ENCODE measurements at regions not wholly inside any gene's neighbourhood (a gene's known extent, or its start where the extent isn't known, plus 50 kb on each side); places are given as distances from the start of the nearest gene placed in this dataset.

DNA sequence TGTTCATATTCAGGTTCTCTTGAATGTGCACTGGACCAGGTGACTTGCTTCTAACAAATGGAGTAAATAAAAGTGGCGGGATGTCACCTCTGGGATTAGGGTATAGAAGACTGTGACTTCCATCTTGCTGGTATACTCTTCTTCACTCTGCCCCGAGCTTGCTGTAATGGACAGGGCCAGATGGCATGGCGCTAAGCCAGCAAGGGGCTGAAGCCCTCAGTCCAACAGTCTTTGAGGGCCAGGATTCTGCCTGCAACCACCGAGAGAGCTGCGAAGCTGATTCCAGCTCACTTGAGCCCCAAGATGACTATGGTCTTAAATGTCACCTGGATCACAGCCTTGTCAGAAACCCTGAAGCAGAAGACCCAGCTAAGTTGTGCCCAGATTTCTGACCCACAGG is 600.0 kb downstream of the FGF9 start:
- Mint-ChIP-seq H3K4me3 (no peak overlapping the region), H3K27me3 (ENCODE audit: low read depth) (no peaks in the 10 kb centered on the region), H3K4me1 (ENCODE audit: low read depth) (peaks cover 4% of the 10 kb centered on the region), H3K9me3 (no peaks in the 10 kb centered on the region), H3K36me3 (ENCODE audit: insufficient read depth) (no peaks in the 10 kb centered on the region)
- DNase-seq (no peak), ATAC-seq (no peak)

DNA sequence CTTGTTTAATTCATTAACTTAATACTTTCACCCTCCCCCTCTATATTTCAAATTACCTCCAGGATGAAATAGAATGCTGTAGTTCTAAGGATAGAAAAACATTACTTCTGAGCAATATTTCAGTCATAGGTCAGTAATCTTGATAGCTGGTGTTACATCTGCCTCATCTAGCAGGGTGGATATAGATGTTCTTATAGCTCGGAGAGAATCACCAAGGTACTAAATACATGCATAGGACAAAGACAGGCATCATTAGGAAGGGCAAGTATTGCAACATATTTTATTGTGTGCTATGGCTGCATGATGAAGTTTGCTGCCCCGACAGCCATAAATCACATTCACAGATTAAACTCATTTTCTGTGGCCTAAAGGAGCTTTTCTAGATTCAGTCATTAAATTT is 601.0 kb downstream of the FGF9 start:
- Mint-ChIP-seq H3K36me3 (ENCODE audit: insufficient read depth) (no peaks in the 10 kb centered on the region), H3K4me1 (ENCODE audit: low read depth) (peaks cover 4% of the 10 kb centered on the region), H3K4me3 (no peak overlapping the region), H3K27me3 (ENCODE audit: low read depth) (no peaks in the 10 kb centered on the region), H3K9me3 (no peaks in the 10 kb centered on the region)
- ATAC-seq: no peak
- no peak for DNase-seq

DNA sequence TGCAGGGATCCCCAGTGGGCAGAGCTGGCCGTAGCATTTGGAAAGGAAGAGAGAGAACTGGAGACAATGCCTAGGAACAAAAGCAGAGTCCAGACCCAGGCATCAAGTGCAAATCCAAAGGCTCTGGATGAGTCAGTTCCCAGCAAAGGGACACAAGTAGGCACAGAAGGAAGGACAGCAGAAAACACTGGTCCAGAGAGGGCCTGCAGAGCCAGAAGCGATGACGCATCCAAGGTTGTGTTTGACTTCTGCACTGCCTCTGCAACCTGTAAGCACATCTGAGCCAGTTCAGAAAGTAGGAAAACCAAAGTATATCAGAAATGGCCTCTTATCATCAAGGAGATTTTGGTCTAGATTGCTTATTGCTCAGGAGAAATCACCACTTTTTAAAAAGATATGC is 604.5 kb downstream of the FGF9 start:
- H3K27me3 Mint-ChIP-seq (ENCODE audit: low read depth): no peaks in the 10 kb centered on the region

DNA sequence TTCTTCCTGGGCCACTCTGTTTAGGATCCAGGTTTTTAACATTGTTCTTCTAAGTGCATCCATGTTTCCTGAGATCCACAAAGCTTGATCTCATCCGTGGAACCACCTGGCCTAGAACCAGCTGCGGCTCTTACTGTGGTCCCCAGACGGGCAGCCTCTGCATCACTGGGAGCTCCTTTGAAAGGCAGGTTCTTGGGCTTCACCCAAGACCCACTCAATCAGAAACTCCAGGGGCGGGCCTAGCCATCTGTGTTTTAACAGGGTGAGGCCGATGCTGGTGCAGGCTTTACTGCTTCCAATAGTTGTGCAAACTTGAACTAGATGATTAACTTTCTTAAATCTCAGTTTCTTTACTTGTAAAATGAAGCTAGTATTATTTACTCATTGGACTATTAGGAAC is 605.7 kb downstream of the FGF9 start:
- H3K27me3 Mint-ChIP-seq (ENCODE audit: low read depth): no peaks in the 10 kb centered on the region
- H3K9me3 Mint-ChIP-seq: no peaks in the 10 kb centered on the region
- H3K4me3 Mint-ChIP-seq: no peak overlapping the region
- DNase-seq (no peak), ATAC-seq (no peak)
- peaks cover 10% of the 10 kb centered on the region for H3K4me1 Mint-ChIP-seq (ENCODE audit: low read depth)
- no peaks in the 10 kb centered on the region for H3K36me3 Mint-ChIP-seq (ENCODE audit: insufficient read depth)

More for the DNA sequence above, 604.5 kb downstream of the FGF9 start:
- Mint-ChIP-seq H3K9me3 (no peaks in the 10 kb centered on the region), H3K36me3 (ENCODE audit: insufficient read depth) (no peaks in the 10 kb centered on the region), H3K4me1 (ENCODE audit: low read depth) (peaks cover 10% of the 10 kb centered on the region), H3K4me3 (no peak overlapping the region)
- DNase-seq: no peak
- no peak for ATAC-seq

DNA sequence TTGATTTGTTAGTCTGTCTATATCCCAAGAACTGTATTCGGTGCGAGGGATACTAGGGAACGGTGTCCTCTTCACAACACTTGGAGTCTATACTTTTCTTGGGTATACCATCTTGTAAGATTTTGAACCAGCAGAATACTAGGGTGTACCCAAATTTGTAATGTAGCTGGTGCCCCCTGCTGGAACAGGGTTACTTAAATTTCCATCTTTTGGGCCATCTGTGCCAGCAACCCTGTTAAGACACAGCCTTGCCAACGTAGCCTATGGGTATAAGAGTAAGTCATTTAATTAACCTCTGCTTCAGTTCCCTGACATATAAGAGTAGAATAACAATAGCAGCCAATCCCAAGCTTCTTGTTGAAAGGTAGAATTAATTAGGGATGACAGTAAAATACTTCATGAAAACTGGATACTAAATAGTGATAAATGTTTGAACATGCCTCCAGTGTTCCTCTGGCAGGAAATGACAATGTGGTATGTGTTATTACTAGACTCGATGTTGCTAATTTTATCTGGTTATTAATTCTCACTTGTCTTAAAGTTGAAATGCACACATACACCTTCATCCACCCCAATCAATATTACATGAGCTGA is 607.6 kb downstream of the FGF9 start:
- Mint-ChIP-seq H3K4me1 (ENCODE audit: low read depth) (peaks cover 6% of the 10 kb centered on the region), H3K9me3 (no peaks in the 10 kb centered on the region), H3K36me3 (ENCODE audit: insufficient read depth) (no peaks in the 10 kb centered on the region), H3K27me3 (ENCODE audit: low read depth) (peaks cover 2% of the 10 kb centered on the region), H3K4me3 (no peak overlapping the region)
- DNase-seq (peak; percentile 66), ATAC-seq (peak in 1 of 2 donors; percentile 79)

DNA sequence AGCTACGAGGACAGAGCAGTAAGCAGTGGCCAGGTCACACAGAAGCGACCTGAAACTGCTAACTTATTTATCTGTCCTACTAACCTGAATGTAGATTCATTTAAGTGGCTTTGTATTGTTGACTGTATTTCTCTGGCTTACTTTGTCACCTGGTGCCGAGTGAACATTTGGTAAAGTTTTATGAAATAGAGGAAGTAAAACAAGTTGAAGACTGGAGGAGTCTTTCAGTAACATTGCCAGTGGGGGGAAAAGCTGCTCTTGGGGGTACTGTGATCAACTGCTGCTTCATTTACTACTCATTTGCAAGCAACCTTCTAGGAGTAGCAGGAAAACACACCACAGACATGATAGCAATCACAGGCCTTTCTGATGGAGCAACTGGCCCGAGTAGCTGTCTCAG is 615.0 kb downstream of the FGF9 start:
- Mint-ChIP-seq H3K27me3 (ENCODE audit: low read depth) (peaks cover 8% of the 10 kb centered on the region), H3K36me3 (ENCODE audit: insufficient read depth) (no peaks in the 10 kb centered on the region)

DNA sequence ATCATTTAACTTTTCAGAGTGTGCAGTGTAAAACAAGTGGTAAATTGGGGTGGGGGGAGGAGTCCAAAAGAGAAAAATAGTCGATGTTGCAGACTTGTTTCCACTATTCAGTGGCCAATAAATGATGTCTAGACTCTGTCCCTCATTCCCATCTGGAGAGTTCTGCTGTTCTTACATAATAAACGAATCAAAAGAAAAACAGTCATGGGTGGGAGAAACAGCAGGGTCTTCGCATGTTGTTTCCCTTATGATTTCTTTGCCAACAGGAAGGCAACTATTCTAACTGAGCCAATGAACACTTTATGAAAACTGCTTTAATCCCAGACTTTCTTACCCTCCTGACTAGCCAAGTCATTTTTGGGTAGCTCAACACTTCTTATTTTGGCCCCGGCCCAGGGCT is 615.5 kb downstream of the FGF9 start:
- ATAC-seq (no peak), DNase-seq (no peak)
- H3K9me3 Mint-ChIP-seq: no peaks in the 10 kb centered on the region
- H3K4me1 Mint-ChIP-seq (ENCODE audit: low read depth): no peaks in the 10 kb centered on the region
- H3K36me3 Mint-ChIP-seq (ENCODE audit: insufficient read depth): no peaks in the 10 kb centered on the region
- no peak overlapping the region for H3K4me3 Mint-ChIP-seq
- H3K27me3 Mint-ChIP-seq (ENCODE audit: low read depth): peaks cover 9% of the 10 kb centered on the region

More for the DNA sequence above, 615.0 kb downstream of the FGF9 start:
- no peak for DNase-seq
- H3K4me3 Mint-ChIP-seq: no peak overlapping the region
- no peak for ATAC-seq
- H3K9me3 Mint-ChIP-seq: no peaks in the 10 kb centered on the region
- H3K4me1 Mint-ChIP-seq (ENCODE audit: low read depth): no peaks in the 10 kb centered on the region

DNA sequence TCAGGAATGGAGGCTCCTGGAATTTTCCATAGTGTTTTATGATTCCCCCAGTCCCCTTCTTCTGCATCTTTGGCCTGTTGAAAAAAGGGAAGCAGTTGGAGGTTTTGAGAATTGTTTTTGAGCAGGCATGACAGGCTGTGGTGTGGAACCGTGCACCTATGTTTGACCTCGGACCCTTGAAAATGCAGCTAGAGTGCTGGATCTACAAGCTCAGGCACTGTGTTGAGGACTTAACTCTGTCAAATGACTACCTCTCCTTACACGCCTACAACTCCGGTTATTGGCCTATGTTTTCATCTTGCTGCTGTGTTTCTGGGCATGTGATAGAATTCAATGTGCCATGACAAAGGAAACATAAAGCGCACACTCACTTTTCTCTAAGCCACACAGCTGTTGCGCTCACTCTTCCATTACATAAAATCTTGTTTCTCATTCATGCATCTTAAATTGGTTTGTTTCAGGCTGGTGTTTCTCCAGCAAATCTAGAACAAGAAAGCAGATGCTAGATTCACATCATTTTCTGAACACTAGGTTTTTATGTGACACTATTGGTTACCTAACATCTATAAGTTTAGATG is 616.6 kb downstream of the FGF9 start:
- Mint-ChIP-seq H3K9me3 (no peaks in the 10 kb centered on the region), H3K4me3 (no peak overlapping the region), H3K4me1 (ENCODE audit: low read depth) (no peaks in the 10 kb centered on the region), H3K27me3 (ENCODE audit: low read depth) (peaks cover 9% of the 10 kb centered on the region), H3K36me3 (ENCODE audit: insufficient read depth) (no peaks in the 10 kb centered on the region)
- ATAC-seq: no peak
- DNase-seq: no peak

DNA sequence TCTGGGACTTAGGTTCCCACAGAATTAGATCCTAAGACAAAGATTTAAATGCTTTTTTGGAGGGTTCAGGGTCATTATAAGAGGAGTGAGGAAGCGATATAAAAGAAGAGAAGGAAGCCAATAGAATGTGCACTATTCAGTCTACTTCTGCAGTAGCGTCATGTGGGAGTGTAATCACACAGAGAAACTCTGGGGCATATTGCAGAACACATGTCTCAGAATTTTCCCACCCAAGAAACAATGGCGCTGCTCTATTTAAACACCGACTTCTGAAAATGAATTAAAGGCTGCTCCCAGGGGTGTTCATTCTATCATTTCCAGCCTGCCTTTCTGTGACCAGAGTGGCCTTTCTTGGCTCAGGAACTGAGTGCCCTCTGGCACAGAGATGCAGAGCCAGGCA is 617.6 kb downstream of the FGF9 start:
- Mint-ChIP-seq H3K4me3 (no peak overlapping the region), H3K4me1 (ENCODE audit: low read depth) (no peaks in the 10 kb centered on the region), H3K9me3 (no peaks in the 10 kb centered on the region), H3K36me3 (ENCODE audit: insufficient read depth) (no peaks in the 10 kb centered on the region), H3K27me3 (ENCODE audit: low read depth) (peaks cover 7% of the 10 kb centered on the region)
- DNase-seq (no peak), ATAC-seq (no peak)

DNA sequence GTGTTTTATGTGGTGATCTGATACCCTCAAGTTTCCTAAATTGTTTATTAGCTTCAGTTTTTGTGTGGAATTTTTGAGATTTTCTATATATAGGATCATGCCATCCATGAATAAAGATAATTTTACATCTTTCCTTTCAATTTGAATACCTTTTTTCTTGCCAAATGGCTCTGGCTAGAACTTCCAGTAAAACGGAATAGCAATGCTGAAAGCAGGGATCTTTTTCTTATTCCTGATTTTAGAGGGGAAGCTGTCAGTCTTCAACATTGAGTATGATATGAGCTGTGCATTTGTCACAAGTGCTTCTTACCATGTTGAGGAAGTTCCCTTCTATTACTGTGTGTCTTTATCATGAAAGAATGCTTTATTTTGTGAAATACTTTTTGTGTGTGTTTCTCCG is 618.8 kb downstream of the FGF9 start:
- Mint-ChIP-seq H3K9me3 (no peaks in the 10 kb centered on the region), H3K36me3 (ENCODE audit: insufficient read depth) (no peaks in the 10 kb centered on the region), H3K27me3 (ENCODE audit: low read depth) (peaks cover 7% of the 10 kb centered on the region), H3K4me3 (no peak overlapping the region), H3K4me1 (ENCODE audit: low read depth) (no peaks in the 10 kb centered on the region)
- DNase-seq: no peak
- ATAC-seq: no peak

DNA sequence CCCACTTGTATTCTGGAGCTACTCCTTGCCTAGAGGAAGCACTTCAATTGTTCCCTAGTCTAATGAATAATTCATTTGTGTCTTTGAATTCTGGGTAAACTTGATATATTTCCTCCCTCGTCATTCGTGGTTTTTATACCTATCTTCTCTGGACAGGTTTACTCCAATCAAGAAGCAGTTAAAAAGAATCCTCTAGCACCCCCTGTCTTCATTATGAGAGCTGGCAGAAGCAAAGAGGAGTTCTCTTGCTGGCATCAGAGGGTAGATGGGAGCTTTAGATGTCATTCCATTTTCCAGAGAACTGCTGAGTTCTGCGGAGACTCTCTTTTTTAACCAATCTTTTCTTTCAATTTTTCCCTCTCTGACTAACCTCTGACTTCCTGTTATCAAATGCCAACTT is 627.7 kb downstream of the FGF9 start:
- peaks cover 4% of the 10 kb centered on the region for H3K27me3 Mint-ChIP-seq (ENCODE audit: low read depth)
- ATAC-seq (no peak), DNase-seq (no peak)

DNA sequence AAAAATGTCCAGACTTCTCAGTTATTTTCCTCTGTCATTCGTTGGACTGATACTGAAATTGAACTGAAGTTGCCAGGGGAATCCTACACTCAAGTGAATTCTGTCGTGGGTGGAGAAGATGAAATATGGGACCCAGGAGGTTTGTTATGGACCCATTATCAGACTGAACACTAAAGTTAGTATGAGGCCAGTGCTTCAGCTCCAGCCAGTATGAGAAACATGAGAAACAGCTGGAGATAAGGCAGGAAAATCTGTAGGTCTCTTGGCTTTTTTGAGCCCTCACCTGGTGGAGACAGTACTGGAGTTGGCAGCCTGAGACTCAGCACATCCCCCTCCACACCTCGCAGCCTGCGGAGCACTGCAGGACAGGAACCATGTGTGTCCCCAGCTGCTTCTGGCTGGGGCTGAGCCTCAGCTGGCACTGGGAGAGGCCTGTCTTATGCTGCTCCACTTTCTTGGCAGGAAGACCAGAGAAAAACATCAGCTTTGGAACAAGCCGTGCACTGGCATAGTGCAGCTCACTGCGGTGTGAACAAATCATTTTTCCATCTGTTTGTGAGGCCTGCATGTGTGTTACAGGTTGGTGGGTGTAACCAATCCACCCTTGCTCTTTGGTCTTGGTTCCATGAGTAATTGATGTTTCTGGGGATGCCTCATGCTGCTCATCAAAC is 641.0 kb downstream of the FGF9 start:
- H3K4me3 Mint-ChIP-seq: no peak overlapping the region
- no peaks in the 10 kb centered on the region for H3K36me3 Mint-ChIP-seq (ENCODE audit: insufficient read depth)
- ATAC-seq (no peak), DNase-seq (no peak)
- no peaks in the 10 kb centered on the region for H3K4me1 Mint-ChIP-seq (ENCODE audit: low read depth)
- no peaks in the 10 kb centered on the region for H3K9me3 Mint-ChIP-seq
- no peaks in the 10 kb centered on the region for H3K27me3 Mint-ChIP-seq (ENCODE audit: low read depth)

More for the DNA sequence above, 627.7 kb downstream of the FGF9 start:
- peaks cover 7% of the 10 kb centered on the region for H3K4me1 Mint-ChIP-seq (ENCODE audit: low read depth)
- H3K36me3 Mint-ChIP-seq (ENCODE audit: insufficient read depth): no peaks in the 10 kb centered on the region
- H3K9me3 Mint-ChIP-seq: peaks cover 12% of the 10 kb centered on the region
- no peak overlapping the region for H3K4me3 Mint-ChIP-seq

DNA sequence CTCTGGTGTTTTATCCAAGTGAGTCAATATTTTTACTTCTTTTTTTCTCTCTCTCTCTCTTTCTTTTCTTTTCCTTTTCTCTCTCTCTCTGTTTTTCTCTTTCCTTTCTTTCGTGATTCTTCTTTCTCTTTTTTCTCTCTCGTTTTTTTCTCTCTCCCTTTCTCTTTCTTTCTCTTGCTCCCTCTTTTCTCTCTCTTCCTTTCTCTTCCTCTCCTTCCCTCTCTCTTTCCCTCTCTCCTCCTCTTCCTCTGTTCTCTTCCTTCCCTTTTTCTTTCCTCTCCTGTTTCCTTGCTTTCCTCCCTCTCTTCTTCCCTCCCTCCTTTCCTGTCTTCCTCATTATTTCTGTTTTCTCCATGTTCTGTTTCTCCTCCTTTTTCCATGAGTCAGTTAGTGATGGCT is 641.5 kb downstream of the FGF9 start:
- ATAC-seq (no peak), DNase-seq (no peak)
- H3K4me3 Mint-ChIP-seq: no peak overlapping the region
- no peaks in the 10 kb centered on the region for H3K4me1 Mint-ChIP-seq (ENCODE audit: low read depth)
- H3K27me3 Mint-ChIP-seq (ENCODE audit: low read depth): no peaks in the 10 kb centered on the region
- no peaks in the 10 kb centered on the region for H3K9me3 Mint-ChIP-seq
- no peaks in the 10 kb centered on the region for H3K36me3 Mint-ChIP-seq (ENCODE audit: insufficient read depth)

DNA sequence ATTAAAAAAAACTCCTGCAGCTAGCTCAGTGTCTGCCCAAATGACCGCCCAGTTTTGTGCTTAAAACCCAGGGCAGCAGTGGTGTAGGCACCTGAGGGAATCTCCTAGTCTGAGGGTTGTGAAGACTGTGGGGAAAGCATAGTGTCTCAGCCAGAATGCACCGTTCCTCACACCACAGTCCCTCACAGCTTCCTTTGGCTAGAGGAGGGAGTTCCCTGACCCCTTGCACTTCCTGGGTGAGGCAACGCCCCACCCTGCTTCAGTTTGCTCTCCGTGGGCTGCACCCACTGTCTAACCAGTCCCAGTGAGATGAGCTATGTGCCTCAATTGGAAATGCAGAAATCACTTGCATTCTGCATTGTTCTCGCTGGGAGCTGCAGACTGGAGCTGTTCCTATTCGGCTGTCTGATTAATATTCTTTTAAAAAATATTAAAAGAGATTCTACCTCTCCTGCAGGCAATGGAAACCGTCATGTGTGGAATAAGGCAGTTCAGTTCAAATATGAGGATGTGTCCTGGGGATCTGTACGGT is 645.7 kb downstream of the FGF9 start:
- H3K4me3 Mint-ChIP-seq: no peak overlapping the region
- ATAC-seq: no peak
- DNase-seq: no peak
- no peaks in the 10 kb centered on the region for H3K4me1 Mint-ChIP-seq (ENCODE audit: low read depth)
- H3K27me3 Mint-ChIP-seq (ENCODE audit: low read depth): peaks cover 3% of the 10 kb centered on the region
- H3K9me3 Mint-ChIP-seq: no peaks in the 10 kb centered on the region
- no peaks in the 10 kb centered on the region for H3K36me3 Mint-ChIP-seq (ENCODE audit: insufficient read depth)

DNA sequence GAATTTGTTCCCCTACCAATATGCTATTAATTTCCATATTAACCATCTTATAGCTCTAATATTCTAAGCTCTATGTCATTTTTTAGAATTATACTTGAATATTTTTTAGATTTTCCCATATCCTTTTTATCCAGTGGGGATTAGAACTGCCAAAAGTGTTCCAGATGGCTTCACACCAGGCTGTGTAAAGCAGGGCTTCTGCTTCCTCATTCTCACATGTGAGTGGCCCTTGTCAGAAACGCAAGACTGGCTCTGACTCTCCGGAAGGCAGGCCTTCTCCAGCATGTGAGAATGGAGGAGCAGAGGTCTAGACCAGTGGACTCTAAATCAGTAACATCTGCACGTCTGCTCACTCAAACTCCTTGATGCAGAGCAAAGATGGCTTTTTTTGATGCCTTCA is 650.1 kb downstream of the FGF9 start:
- no peaks in the 10 kb centered on the region for H3K36me3 Mint-ChIP-seq (ENCODE audit: insufficient read depth)
- DNase-seq: no peak
- peaks cover 6% of the 10 kb centered on the region for H3K27me3 Mint-ChIP-seq (ENCODE audit: low read depth)
- no peaks in the 10 kb centered on the region for H3K4me1 Mint-ChIP-seq (ENCODE audit: low read depth)
- no peaks in the 10 kb centered on the region for H3K9me3 Mint-ChIP-seq
- ATAC-seq: no peak
- H3K4me3 Mint-ChIP-seq: no peak overlapping the region
